H1 (cell line): ENCODE measurements at regions not wholly inside any gene's neighbourhood (a gene's known extent, or its start where the extent isn't known, plus 50 kb on each side); places are given as distances from the start of the nearest gene placed in this dataset.
A peak's percentile ranks its signal among the peaks of the same experiment; 100 is the strongest.

Source experiments
- ATF2 ChIP-seq: IDR thresholded peaks from 2 replicates; pipeline ENCODE4 v1.6.1; 2012; ENCODE audit warnings: low read length, inconsistent platforms
- BACH1 ChIP-seq: IDR thresholded peaks from 2 replicates; pipeline ENCODE4 v1.6.1; 2012; ENCODE audit warnings: low read length, improper control_type of control experiment
- CBX5 ChIP-seq: fragments of 300-800, 300-1000 bp; sonication (generic); IDR thresholded peaks from 2 replicates; pipeline ENCODE4 v1.7.1; 2016; ENCODE audit warnings: antibody characterized with exemption, low read length, low read depth
- CHD7 ChIP-seq: fragments of 300-600 bp; sonication (generic); IDR thresholded peaks from 2 replicates; pipeline ENCODE4 v1.7.1; 2012; ENCODE audit warnings: low read length, moderate library complexity, mild to moderate bottlenecking, inconsistent platforms; ENCODE audit not compliant: insufficient replicate concordance
- CTBP2 ChIP-seq: IDR thresholded peaks from 2 replicates; pipeline ENCODE4 v1.7.0; 2011; ENCODE audit warnings: borderline replicate concordance, mild to moderate bottlenecking, moderate library complexity, mixed read lengths, low read length; ENCODE audit not compliant: insufficient read depth, insufficient read length
- HDAC6 ChIP-seq: IDR thresholded peaks from one replicate; pipeline ENCODE4 v1.7.1; 2012; ENCODE audit warnings: low read depth, mild to moderate bottlenecking, inconsistent platforms, low read length, moderate library complexity
- MAFK ChIP-seq: IDR thresholded peaks from 2 replicates; pipeline ENCODE4 v1.6.1; 2012; ENCODE audit warnings: low read depth, mild to moderate bottlenecking, improper control_type of control experiment, low read length
- PHF8 ChIP-seq: fragments of 200-600 bp; sonication (generic); conservative IDR thresholded peaks from 2 replicates; pipeline ENCODE4 v1.7.1; 2012; ENCODE audit warnings: low read depth, mild to moderate bottlenecking, inconsistent platforms, low read length, moderate library complexity
- SIX5 ChIP-seq: IDR thresholded peaks from 2 replicates; pipeline ENCODE4 v1.6.1; 2011; ENCODE audit warnings: mild to moderate bottlenecking, low read depth, low read length
- SP1 ChIP-seq: IDR thresholded peaks from 2 replicates; pipeline ENCODE4 v1.6.1; 2011; ENCODE audit warnings: low read depth, low read length
- ZNF274 ChIP-seq: IDR thresholded peaks from 2 replicates; pipeline ENCODE4 v1.7.0; 2012; ENCODE audit warnings: low read length, borderline replicate concordance; ENCODE audit errors: extremely low read depth

- no peak for TF ChIP-seq MAFK
- no peak for TF ChIP-seq ZNF274
- no peak for TF ChIP-seq CHD7
- TF ChIP-seq ATF2, result no peak
- TF ChIP-seq HDAC6, result no peak
- no peak for TF ChIP-seq PHF8
- no peak for TF ChIP-seq CTBP2
- no peak for TF ChIP-seq CBX5
- no peak for TF ChIP-seq BACH1
- peak; percentile 35 for TF ChIP-seq SIX5
- TF ChIP-seq SP1, result no peak
Observed at GRCh38 chr22:33166206-33166605, 108.0 kb upstream of the SYN3 start (continued).
